ENCODE measurements at regions not wholly inside any gene's neighbourhood (a gene's known extent, or its start where the extent isn't known, plus 50 kb on each side); places are given as distances from the start of the nearest gene placed in this dataset.

DNA sequence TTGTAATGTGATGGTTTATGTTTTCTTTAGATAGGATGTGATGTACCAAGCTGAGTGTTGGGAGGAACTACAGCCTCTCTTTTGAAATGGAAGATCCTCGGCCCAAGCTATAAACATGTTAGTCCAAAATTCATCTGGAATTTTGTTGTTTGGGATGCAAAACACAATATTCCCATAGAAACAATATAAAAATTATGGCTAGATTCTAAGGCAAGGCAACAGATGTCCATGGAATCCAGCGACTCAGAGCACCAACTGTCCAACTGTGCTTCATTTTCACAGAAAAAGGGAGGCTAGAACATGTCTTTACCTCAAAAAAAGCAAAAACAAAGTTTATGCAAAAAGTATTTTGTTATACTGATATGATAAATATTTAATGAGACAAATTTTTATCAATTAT, 52.4 kb upstream of the ATP8B1 start (continued):
- TF ChIP-seq BACH1 (IDR thresholded peaks at IDR 0.05; ENCODE audit: low read length) = no peak
- no peak for TF ChIP-seq KDM4A (IDR thresholded peaks at IDR 0.05; ENCODE audit: low read depth, low read length, severe bottlenecking)
- TF ChIP-seq CHD2 (IDR thresholded peaks at IDR 0.05; ENCODE audit: low read length) = no peak
